ENCODE measurements at regions not wholly inside any gene's neighbourhood (a gene's known extent, or its start where the extent isn't known, plus 50 kb on each side); places are given as distances from the start of the nearest gene placed in this dataset.
A peak's percentile ranks its signal among the peaks of the same experiment; 100 is the strongest.
"Not testable (repeated sequence)": the region's sequence is repeated elsewhere in the genome, so short reads cannot be mapped to it uniquely, and the experiment has no call there.

GRCh38 chr1:14392161-14392858 is 206.2 kb upstream of the KAZN start:
- no peaks in the 10 kb centered on the region for H3K27me3 ChIP-seq (ENCODE audit: control insufficient read depth in 2 of 2, insufficient read depth in 1 of 2, low read length in 1 of 2)
- no peak overlapping the region for H3K27ac ChIP-seq (ENCODE audit: low read depth in 1 of 2, low read length in 1 of 2)
- no peaks in the 10 kb centered on the region for H3K36me3 ChIP-seq (ENCODE audit: control insufficient read depth in 2 of 2, insufficient read depth in 2 of 2, low read length in 1 of 2)
- 89% methylated on average over 12 of the region's 12 CpGs for WGBS
- DNase-seq (ENCODE audit: low read depth in 6 of 9, low spot score in 9 of 9), result no peak
- no peaks in the 10 kb centered on the region for H3K4me1 ChIP-seq (ENCODE audit: control insufficient read depth in 2 of 2, insufficient read depth in 2 of 2, low read length in 2 of 2)
- H3K4me3 ChIP-seq (ENCODE audit: low read length in 2 of 2), result no peak overlapping the region
- H3K9me3 ChIP-seq (ENCODE audit: control insufficient read depth in 2 of 2, insufficient read depth in 1 of 2, low read length in 1 of 2), result no peaks in the 10 kb centered on the region

GRCh38 chr1:14392859-14393365 is 205.6 kb upstream of the KAZN start:
- Histone ChIP-seq H3K27me3 (ENCODE audit: control insufficient read depth in 2 of 2, insufficient read depth in 1 of 2, low read length in 1 of 2) (no peaks in the 10 kb centered on the region), H3K9me3 (ENCODE audit: control insufficient read depth in 2 of 2, insufficient read depth in 1 of 2, low read length in 1 of 2) (no peaks in the 10 kb centered on the region), H3K4me3 (ENCODE audit: low read length in 2 of 2) (no peak overlapping the region), H3K27ac (ENCODE audit: low read depth in 1 of 2, low read length in 1 of 2) (no peak overlapping the region), H3K36me3 (ENCODE audit: control insufficient read depth in 2 of 2, insufficient read depth in 2 of 2, low read length in 1 of 2) (no peaks in the 10 kb centered on the region), H3K4me1 (ENCODE audit: control insufficient read depth in 2 of 2, insufficient read depth in 2 of 2, low read length in 2 of 2) (no peaks in the 10 kb centered on the region)
- WGBS, result 85% methylated on average over 5 of the region's 5 CpGs
- DNase-seq (ENCODE audit: low read depth in 6 of 9, low spot score in 9 of 9), result no peak

- Histone ChIP-seq H3K4me1 (ENCODE audit: control insufficient read depth in 2 of 2, insufficient read depth in 2 of 2, low read length in 2 of 2) (no peaks in the 10 kb centered on the region), H3K4me3 (ENCODE audit: low read length in 2 of 2) (no peak overlapping the region), H3K27ac (ENCODE audit: low read depth in 1 of 2, low read length in 1 of 2) (no peak overlapping the region), H3K36me3 (ENCODE audit: control insufficient read depth in 2 of 2, insufficient read depth in 2 of 2, low read length in 1 of 2) (no peaks in the 10 kb centered on the region), H3K27me3 (ENCODE audit: control insufficient read depth in 2 of 2, insufficient read depth in 1 of 2, low read length in 1 of 2) (no peaks in the 10 kb centered on the region), H3K9me3 (ENCODE audit: control insufficient read depth in 2 of 2, insufficient read depth in 1 of 2, low read length in 1 of 2) (no peaks in the 10 kb centered on the region)
- no peak for DNase-seq (ENCODE audit: low read depth in 6 of 9, low spot score in 9 of 9)
- 97% methylated on average over 5 of the region's 5 CpGs for WGBS
Observed at GRCh38 chr1:14396100-14396499, 202.4 kb upstream of the KAZN start.

- Histone ChIP-seq H3K4me3 (ENCODE audit: low read length in 2 of 2) (no peak overlapping the region), H3K9me3 (ENCODE audit: control insufficient read depth in 2 of 2, insufficient read depth in 1 of 2, low read length in 1 of 2) (no peaks in the 10 kb centered on the region), H3K27ac (ENCODE audit: low read depth in 1 of 2, low read length in 1 of 2) (no peak overlapping the region), H3K4me1 (ENCODE audit: control insufficient read depth in 2 of 2, insufficient read depth in 2 of 2, low read length in 2 of 2) (no peaks in the 10 kb centered on the region), H3K27me3 (ENCODE audit: control insufficient read depth in 2 of 2, insufficient read depth in 1 of 2, low read length in 1 of 2) (no peaks in the 10 kb centered on the region), H3K36me3 (ENCODE audit: control insufficient read depth in 2 of 2, insufficient read depth in 2 of 2, low read length in 1 of 2) (no peaks in the 10 kb centered on the region)
- 91% methylated on average over 13 of the region's 13 CpGs for WGBS
- no peak for DNase-seq (ENCODE audit: low read depth in 6 of 9, low spot score in 9 of 9)
Observed at GRCh38 chr1:14403961-14404645, 194.4 kb upstream of the KAZN start.

GRCh38 chr1:14404862-14405301 is 193.6 kb upstream of the KAZN start:
- Histone ChIP-seq H3K4me3 (ENCODE audit: low read length in 2 of 2) (no peak overlapping the region), H3K27me3 (ENCODE audit: control insufficient read depth in 2 of 2, insufficient read depth in 1 of 2, low read length in 1 of 2) (no peaks in the 10 kb centered on the region), H3K27ac (ENCODE audit: low read depth in 1 of 2, low read length in 1 of 2) (no peak overlapping the region), H3K36me3 (ENCODE audit: control insufficient read depth in 2 of 2, insufficient read depth in 2 of 2, low read length in 1 of 2) (no peaks in the 10 kb centered on the region), H3K4me1 (ENCODE audit: control insufficient read depth in 2 of 2, insufficient read depth in 2 of 2, low read length in 2 of 2) (no peaks in the 10 kb centered on the region), H3K9me3 (ENCODE audit: control insufficient read depth in 2 of 2, insufficient read depth in 1 of 2, low read length in 1 of 2) (no peaks in the 10 kb centered on the region)
- DNase-seq (ENCODE audit: low read depth in 6 of 9, low spot score in 9 of 9), result no peak
- 17% methylated on average over 1 of the region's 1 CpG for WGBS

- H3K9me3 ChIP-seq (ENCODE audit: control insufficient read depth in 2 of 2, insufficient read depth in 1 of 2, low read length in 1 of 2), result no peaks in the 10 kb centered on the region
Observed at GRCh38 chr1:14412235-14412634, 186.2 kb upstream of the KAZN start.

GRCh38 chr1:14413819-14414490 is 184.5 kb upstream of the KAZN start:
- DNase-seq (ENCODE audit: low read depth in 6 of 9, low spot score in 9 of 9), result no peak
- no peak overlapping the region for H3K27ac ChIP-seq (ENCODE audit: low read depth in 1 of 2, low read length in 1 of 2)
- H3K4me3 ChIP-seq (ENCODE audit: low read length in 2 of 2), result no peak overlapping the region
- H3K36me3 ChIP-seq (ENCODE audit: control insufficient read depth in 2 of 2, insufficient read depth in 2 of 2, low read length in 1 of 2), result no peaks in the 10 kb centered on the region
- 93% methylated on average over 5 of the region's 5 CpGs for WGBS
- H3K27me3 ChIP-seq (ENCODE audit: control insufficient read depth in 2 of 2, insufficient read depth in 1 of 2, low read length in 1 of 2), result no peaks in the 10 kb centered on the region
- no peaks in the 10 kb centered on the region for H3K9me3 ChIP-seq (ENCODE audit: control insufficient read depth in 2 of 2, insufficient read depth in 1 of 2, low read length in 1 of 2)
- H3K4me1 ChIP-seq (ENCODE audit: control insufficient read depth in 2 of 2, insufficient read depth in 2 of 2, low read length in 2 of 2), result no peaks in the 10 kb centered on the region

More at GRCh38 chr1:14412235-14412634, 186.2 kb upstream of the KAZN start:
- Histone ChIP-seq H3K27ac (ENCODE audit: low read depth in 1 of 2, low read length in 1 of 2) (no peak overlapping the region), H3K36me3 (ENCODE audit: control insufficient read depth in 2 of 2, insufficient read depth in 2 of 2, low read length in 1 of 2) (no peaks in the 10 kb centered on the region), H3K27me3 (ENCODE audit: control insufficient read depth in 2 of 2, insufficient read depth in 1 of 2, low read length in 1 of 2) (no peaks in the 10 kb centered on the region), H3K4me1 (ENCODE audit: control insufficient read depth in 2 of 2, insufficient read depth in 2 of 2, low read length in 2 of 2) (no peaks in the 10 kb centered on the region), H3K4me3 (ENCODE audit: low read length in 2 of 2) (no peak overlapping the region)
- no peak for DNase-seq (ENCODE audit: low read depth in 6 of 9, low spot score in 9 of 9)

GRCh38 chr1:14415396-14415795 is 183.1 kb upstream of the KAZN start:
- DNase-seq (ENCODE audit: low read depth in 6 of 9, low spot score in 9 of 9), result peak in 1 of 9 donors; percentile 12
- no peaks in the 10 kb centered on the region for H3K27me3 ChIP-seq (ENCODE audit: control insufficient read depth in 2 of 2, insufficient read depth in 1 of 2, low read length in 1 of 2)
- H3K27ac ChIP-seq (ENCODE audit: low read depth in 1 of 2, low read length in 1 of 2), result no peak overlapping the region
- H3K4me1 ChIP-seq (ENCODE audit: control insufficient read depth in 2 of 2, insufficient read depth in 2 of 2, low read length in 2 of 2), result no peaks in the 10 kb centered on the region
- H3K36me3 ChIP-seq (ENCODE audit: control insufficient read depth in 2 of 2, insufficient read depth in 2 of 2, low read length in 1 of 2), result no peaks in the 10 kb centered on the region
- H3K9me3 ChIP-seq (ENCODE audit: control insufficient read depth in 2 of 2, insufficient read depth in 1 of 2, low read length in 1 of 2), result no peaks in the 10 kb centered on the region
- H3K4me3 ChIP-seq (ENCODE audit: low read length in 2 of 2), result no peak overlapping the region
- WGBS, result 60% methylated on average over 3 of the region's 3 CpGs

- H3K36me3 ChIP-seq (ENCODE audit: control insufficient read depth in 2 of 2, insufficient read depth in 2 of 2, low read length in 1 of 2); H3K27ac ChIP-seq (ENCODE audit: low read depth in 1 of 2, low read length in 1 of 2); H3K4me1 ChIP-seq (ENCODE audit: control insufficient read depth in 2 of 2, insufficient read depth in 2 of 2, low read length in 2 of 2); DNase-seq (ENCODE audit: low read depth in 6 of 9, low spot score in 9 of 9); H3K9me3 ChIP-seq (ENCODE audit: control insufficient read depth in 2 of 2, insufficient read depth in 1 of 2, low read length in 1 of 2); H3K4me3 ChIP-seq (ENCODE audit: low read length in 2 of 2); H3K27me3 ChIP-seq (ENCODE audit: control insufficient read depth in 2 of 2, insufficient read depth in 1 of 2, low read length in 1 of 2): not testable (repeated sequence)
- 97% methylated on average over 15 of the region's 15 CpGs for WGBS
Observed at GRCh38 chr1:14419778-14420218, 178.7 kb upstream of the KAZN start.
